GM10266 (cell line): ENCODE measurements at regions not wholly inside any gene's neighbourhood (a gene's known extent, or its start where the extent isn't known, plus 50 kb on each side); places are given as distances from the start of the nearest gene placed in this dataset.

ENCODE experiments used
- DNase-seq: peaks from one replicate; pipeline ENCODE4 v3.0.0; 2012; ENCODE audit errors: extremely low spot score
- TF ChIP-seq, protein P1 (sequence below): IDR thresholded peaks from 2 replicates; pipeline ENCODE4 v1.5.1; 2012; ENCODE audit warnings: mild to moderate bottlenecking, low read depth; ENCODE audit not compliant: control insufficient read depth, insufficient read depth; ENCODE audit errors: missing control alignments

- TF ChIP-seq, protein P1, sequence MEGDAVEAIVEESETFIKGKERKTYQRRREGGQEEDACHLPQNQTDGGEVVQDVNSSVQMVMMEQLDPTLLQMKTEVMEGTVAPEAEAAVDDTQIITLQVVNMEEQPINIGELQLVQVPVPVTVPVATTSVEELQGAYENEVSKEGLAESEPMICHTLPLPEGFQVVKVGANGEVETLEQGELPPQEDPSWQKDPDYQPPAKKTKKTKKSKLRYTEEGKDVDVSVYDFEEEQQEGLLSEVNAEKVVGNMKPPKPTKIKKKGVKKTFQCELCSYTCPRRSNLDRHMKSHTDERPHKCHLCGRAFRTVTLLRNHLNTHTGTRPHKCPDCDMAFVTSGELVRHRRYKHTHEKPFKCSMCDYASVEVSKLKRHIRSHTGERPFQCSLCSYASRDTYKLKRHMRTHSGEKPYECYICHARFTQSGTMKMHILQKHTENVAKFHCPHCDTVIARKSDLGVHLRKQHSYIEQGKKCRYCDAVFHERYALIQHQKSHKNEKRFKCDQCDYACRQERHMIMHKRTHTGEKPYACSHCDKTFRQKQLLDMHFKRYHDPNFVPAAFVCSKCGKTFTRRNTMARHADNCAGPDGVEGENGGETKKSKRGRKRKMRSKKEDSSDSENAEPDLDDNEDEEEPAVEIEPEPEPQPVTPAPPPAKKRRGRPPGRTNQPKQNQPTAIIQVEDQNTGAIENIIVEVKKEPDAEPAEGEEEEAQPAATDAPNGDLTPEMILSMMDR: no peak
- DNase-seq: no peak
These were observed 96.5 kb upstream of the KLF3 start for GRCh38 chr4:38567457-38567856.

DNA sequence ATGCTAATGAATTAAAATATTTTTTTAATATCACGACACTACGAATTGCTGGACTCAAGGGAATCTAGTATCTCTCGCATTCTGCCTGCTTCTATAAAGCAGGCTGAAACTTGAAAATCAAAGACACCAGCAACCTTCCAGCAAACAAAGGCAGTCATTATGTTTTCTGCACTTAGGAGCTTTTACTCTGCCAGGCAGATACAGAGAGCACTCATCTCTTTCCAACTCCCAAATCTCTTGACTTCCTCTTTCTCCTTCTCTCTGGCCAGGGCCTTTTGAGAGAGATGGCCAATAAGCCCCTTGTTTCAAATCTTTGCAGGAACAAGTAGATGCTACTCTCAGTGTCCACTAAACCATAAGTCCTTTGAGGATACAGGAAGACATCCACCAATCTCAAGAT, 95.2 kb upstream of the KLF3 start:
- no peak for DNase-seq
- TF ChIP-seq, protein P1: no peak

GRCh38 chr4:38570647-38571276, 93.2 kb upstream of the KLF3 start:
- no peak for DNase-seq
- TF ChIP-seq, protein P1: no peak

DNA sequence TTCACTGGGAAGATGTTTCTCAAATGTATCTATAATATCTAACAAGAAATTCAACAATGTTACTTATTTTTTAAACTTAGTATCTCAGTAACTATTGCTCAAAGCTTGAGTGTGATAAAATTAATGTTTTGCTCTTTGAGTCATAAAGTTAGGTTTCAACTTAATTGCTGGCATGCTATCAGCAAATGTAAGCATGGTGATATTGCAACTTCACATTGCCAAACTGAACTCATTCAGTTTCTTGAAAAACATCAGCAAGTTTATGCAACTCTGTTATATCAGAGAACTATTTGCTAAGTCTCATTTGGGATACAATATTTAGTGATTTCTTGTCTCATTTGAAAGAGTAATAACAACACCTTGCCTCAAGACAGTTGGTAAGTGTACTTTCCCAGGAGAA, 91.2 kb upstream of the KLF3 start:
- TF ChIP-seq, protein P1: no peak
- DNase-seq: no peak

GRCh38 chr4:38574559-38575333, 89.3 kb upstream of the KLF3 start:
- TF ChIP-seq, protein P1: no peak
- no peak for DNase-seq

DNA sequence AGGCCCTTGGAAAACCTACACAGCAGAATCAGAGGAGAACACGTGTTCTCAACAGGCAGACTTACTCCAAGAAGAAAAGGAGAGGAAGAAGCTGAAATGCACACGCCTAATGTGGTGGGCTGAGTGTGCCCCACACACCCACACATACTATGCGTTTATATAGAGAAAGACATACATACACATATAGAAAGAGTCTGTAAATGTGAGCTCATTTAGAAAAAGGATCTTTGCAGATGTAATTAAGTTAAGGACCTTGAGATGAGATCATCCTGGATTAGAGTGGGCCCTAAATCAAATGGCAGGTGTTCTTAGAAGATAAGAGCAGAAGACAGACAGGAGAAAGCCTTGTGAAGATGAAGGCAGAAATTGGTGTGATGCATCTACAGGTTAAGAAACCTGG, 87.2 kb upstream of the KLF3 start:
- TF ChIP-seq, protein P1: no peak
- DNase-seq: no peak

DNA sequence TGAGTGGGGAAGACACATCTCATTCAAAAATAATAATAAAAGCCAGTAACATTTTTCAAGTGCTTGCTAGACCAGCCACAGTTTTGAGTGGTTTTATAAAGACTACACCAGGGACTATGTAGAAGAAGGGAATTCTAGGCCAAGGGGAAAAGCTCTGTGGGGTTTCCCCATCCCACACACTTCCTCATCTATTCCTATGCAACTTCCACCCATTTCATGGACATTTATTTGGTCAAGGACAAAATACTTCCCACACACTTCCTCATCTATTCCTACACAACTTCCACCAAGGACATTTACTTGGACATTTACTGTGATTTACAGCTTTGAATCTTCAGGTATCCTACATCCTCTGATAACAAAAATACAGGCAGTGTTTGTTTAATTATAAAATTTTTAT, 86.5 kb upstream of the KLF3 start:
- TF ChIP-seq, protein P1: no peak
- no peak for DNase-seq
